Thyroid gland (tissue), 4 donors: ENCODE measurements at regions not wholly inside any gene's neighbourhood (a gene's known extent, or its start where the extent isn't known, plus 50 kb on each side); places are given as distances from the start of the nearest gene placed in this dataset.

Source experiments
- DNase-seq, 2 donors: peaks; one replicate each; pipeline ENCODE4 v3.0.0-alpha.2; 2019
- H3K27ac ChIP-seq, 3 donors: fragments of 200-600 bp; sonication (generic); 1 replicate in 2 of 3; 2 replicates in 1 of 3; pipeline ENCODE4 v1.5.1; 2016 to 2019; ENCODE audit warnings: mild to moderate bottlenecking in 1 of 3, moderate library complexity in 1 of 3
- H3K27me3 ChIP-seq: fragments of 200-600 bp; sonication (generic); one replicate; pipeline ENCODE4 v1.5.1; 2019
- H3K36me3 ChIP-seq, 2 donors: fragments of 200-600 bp; sonication (generic); one replicate each; pipeline ENCODE4 v1.5.1; 2016 to 2019
- H3K4me1 ChIP-seq, 2 donors: fragments of 200-600 bp; sonication (generic); one replicate each; pipeline ENCODE4 v1.5.1; 2017 to 2019
- H3K4me3 ChIP-seq, 3 donors: fragments of 200-600 bp; sonication (generic); replicated peaks in 1 of 3; 1 replicate in 2 of 3; 2 replicates in 1 of 3; pipeline ENCODE4 v1.5.1; 2016; ENCODE audit warnings: mild to moderate bottlenecking in 1 of 3
- H3K9me3 ChIP-seq: fragments of 200-600 bp; sonication (generic); one replicate; pipeline ENCODE4 v1.5.1; 2017
- POLR2A ChIP-seq, 2 donors: fragments of 450-650 bp; IDR thresholded peaks; one replicate each; pipeline ENCODE4 v1.6.1; 2017; ENCODE audit warnings: antibody characterized with exemption in 2 of 2, mild to moderate bottlenecking in 2 of 2, moderate library complexity in 1 of 2
- WGBS, 2 donors: methylation state at CpG; one replicate each; pipeline ENCODE4 v1.1.5; 2017; 5-methylcytosine and 5-hydroxymethylcytosine counted together
- intact Hi-C: fragments of 100-400 bp; cut with DNase I; formaldehyde crosslinking; loops from one replicate; pipeline ENCODE4 v1.15.1; 2023
- TF ChIP-seq, protein P1 (sequence below), 6 experiments: fragments of 200-600 bp in 3 of 6; fragments of 450-650 bp in 3 of 6; sonication (generic) in 3 of 6; IDR thresholded peaks; one replicate each; pipeline ENCODE4 v1.5.1; 2016 to 2019; ENCODE audit warnings: antibody characterized with exemption in 6 of 6, mild to moderate bottlenecking in 2 of 6, inconsistent platforms in 1 of 6, moderate library complexity in 1 of 6

DNA sequence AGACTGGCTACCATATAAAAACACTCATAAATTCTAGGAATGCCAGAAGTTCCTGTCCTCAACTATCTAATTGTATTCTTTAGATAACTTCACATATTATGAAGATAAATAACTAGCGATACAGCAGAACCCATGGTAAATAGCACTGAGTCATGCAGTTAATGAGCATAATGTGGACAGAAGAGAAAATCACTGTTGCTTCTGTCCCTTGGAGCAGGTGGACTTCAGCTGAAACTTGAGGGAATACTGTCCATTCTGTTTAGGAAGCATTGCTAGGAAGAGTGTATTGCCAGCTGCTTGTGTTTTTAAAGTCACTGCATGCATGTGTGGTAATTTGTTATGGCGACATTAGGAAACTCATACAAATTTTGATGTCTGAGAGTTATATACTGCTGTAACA is 854.4 kb downstream of the LTN1 start:
- WGBS, 2 donors: 94 to 95% methylated on average over 2 of the region's 2 CpGs

DNA sequence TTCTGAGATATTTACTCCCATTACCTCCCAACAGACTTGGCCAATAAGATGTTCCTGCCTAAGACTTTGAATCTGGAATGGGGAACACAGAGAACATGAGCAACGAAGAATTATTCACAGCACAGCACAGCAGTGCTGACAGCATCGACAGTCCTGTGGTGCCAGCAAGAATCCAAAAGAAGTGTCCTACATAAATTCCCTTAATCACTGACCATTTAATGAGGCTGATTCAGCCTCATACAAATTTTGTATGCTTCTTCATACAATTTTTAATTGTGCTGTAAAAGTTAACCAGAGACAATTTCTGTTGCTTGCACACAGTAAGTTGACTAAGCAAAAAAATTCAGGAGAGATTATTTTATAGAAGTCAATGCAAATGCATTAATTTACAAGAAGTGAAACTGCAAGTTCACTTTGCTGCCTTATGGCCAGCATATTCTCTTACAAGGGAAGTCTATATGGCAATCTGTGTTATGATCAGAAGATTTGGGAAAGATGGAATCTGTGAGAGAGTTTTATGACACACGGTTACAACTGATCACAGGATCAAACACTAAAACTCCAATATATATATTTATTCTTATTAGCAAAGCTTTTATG is 855.9 kb downstream of the LTN1 start:
- intact Hi-C loops: no loop called here
- H3K9me3 ChIP-seq: no peaks in the 10 kb centered on the region
- DNase-seq: no peak
- H3K27ac ChIP-seq: no peak overlapping the region
- no peaks in the 10 kb centered on the region for H3K27me3 ChIP-seq
- H3K4me1 ChIP-seq: no peaks in the 10 kb centered on the region
- no peaks in the 10 kb centered on the region for H3K36me3 ChIP-seq
- TF ChIP-seq, protein P1, sequence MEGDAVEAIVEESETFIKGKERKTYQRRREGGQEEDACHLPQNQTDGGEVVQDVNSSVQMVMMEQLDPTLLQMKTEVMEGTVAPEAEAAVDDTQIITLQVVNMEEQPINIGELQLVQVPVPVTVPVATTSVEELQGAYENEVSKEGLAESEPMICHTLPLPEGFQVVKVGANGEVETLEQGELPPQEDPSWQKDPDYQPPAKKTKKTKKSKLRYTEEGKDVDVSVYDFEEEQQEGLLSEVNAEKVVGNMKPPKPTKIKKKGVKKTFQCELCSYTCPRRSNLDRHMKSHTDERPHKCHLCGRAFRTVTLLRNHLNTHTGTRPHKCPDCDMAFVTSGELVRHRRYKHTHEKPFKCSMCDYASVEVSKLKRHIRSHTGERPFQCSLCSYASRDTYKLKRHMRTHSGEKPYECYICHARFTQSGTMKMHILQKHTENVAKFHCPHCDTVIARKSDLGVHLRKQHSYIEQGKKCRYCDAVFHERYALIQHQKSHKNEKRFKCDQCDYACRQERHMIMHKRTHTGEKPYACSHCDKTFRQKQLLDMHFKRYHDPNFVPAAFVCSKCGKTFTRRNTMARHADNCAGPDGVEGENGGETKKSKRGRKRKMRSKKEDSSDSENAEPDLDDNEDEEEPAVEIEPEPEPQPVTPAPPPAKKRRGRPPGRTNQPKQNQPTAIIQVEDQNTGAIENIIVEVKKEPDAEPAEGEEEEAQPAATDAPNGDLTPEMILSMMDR (IDR thresholded peaks at IDR 0.05): no peak
- TF ChIP-seq POLR2A (IDR thresholded peaks at IDR 0.05): no peak
- H3K4me3 ChIP-seq: no peak overlapping the region
- 62 to 63% methylated on average over 3 of the region's 3 CpGs for WGBS, 2 donors

More for the DNA sequence above, 854.4 kb downstream of the LTN1 start:
- H3K4me1 ChIP-seq: no peaks in the 10 kb centered on the region
- H3K27me3 ChIP-seq: no peaks in the 10 kb centered on the region
- DNase-seq: no peak
- no peaks in the 10 kb centered on the region for H3K9me3 ChIP-seq
- H3K36me3 ChIP-seq: no peaks in the 10 kb centered on the region
- TF ChIP-seq POLR2A (IDR thresholded peaks at IDR 0.05): no peak
- TF ChIP-seq, protein P1 (IDR thresholded peaks at IDR 0.05): no peak
- no peak overlapping the region for H3K4me3 ChIP-seq
- intact Hi-C loops: no loop called here
- H3K27ac ChIP-seq: no peak overlapping the region

DNA sequence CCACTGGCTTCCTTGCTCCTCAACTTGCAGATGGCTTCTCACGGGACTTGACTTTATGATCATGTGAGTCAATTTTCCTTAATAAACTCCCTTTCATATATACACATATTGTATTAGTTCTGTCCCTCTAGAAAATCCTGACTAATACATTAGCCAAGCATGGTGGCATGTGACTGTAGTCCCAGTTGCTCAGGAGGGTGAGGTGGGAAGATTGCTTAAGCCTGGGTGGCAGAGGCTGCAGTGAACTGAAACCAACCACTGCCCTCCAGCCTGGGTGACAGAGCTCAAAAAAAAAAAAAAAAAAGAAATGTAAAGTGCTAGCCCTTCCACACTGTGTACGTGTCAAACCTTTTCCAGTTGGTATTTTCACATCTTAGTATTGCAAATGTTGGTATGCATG is 857.0 kb downstream of the LTN1 start:
- H3K4me3 ChIP-seq: no peak overlapping the region
- TF ChIP-seq, protein P1 (IDR thresholded peaks at IDR 0.05): no peak
- TF ChIP-seq POLR2A (IDR thresholded peaks at IDR 0.05): no peak
- H3K9me3 ChIP-seq: no peaks in the 10 kb centered on the region
- no peak for DNase-seq
- H3K36me3 ChIP-seq: no peaks in the 10 kb centered on the region
- H3K27ac ChIP-seq: no peak overlapping the region
- 81 to 84% methylated on average over 2 of the region's 2 CpGs for WGBS, 2 donors
- intact Hi-C loops: no loop called here
- H3K27me3 ChIP-seq: no peaks in the 10 kb centered on the region
- no peaks in the 10 kb centered on the region for H3K4me1 ChIP-seq

DNA sequence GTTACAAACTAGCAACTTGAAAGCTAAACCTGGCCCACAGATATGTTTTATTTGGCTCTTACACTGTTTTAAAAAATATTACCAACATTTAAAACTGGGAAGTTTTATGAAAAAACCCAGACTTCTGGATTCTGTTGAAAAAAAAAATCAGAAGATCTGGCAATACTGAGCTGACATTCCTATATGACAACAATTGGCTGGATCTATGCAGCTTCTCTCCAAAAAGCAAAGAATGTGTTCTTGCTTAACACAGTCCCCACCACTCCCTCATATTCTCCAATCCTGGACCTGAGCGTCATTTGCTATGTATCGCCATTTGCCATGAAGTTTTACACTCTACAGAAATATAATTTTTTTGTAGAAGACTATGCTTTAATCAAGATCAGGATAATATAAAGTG is 859.6 kb downstream of the LTN1 start:
- Histone ChIP-seq H3K9me3 (no peaks in the 10 kb centered on the region), H3K27me3 (no peaks in the 10 kb centered on the region), H3K4me1 (no peaks in the 10 kb centered on the region), H3K36me3 (no peaks in the 10 kb centered on the region), H3K27ac (no peak overlapping the region), H3K4me3 (no peak overlapping the region)
- TF ChIP-seq POLR2A (IDR thresholded peaks at IDR 0.05): no peak
- TF ChIP-seq, protein P1 (IDR thresholded peaks at IDR 0.05): no peak
- WGBS, 2 donors: 89 to 96% methylated on average over 2 of the region's 2 CpGs
- DNase-seq: no peak
- intact Hi-C loops: no loop called here

DNA sequence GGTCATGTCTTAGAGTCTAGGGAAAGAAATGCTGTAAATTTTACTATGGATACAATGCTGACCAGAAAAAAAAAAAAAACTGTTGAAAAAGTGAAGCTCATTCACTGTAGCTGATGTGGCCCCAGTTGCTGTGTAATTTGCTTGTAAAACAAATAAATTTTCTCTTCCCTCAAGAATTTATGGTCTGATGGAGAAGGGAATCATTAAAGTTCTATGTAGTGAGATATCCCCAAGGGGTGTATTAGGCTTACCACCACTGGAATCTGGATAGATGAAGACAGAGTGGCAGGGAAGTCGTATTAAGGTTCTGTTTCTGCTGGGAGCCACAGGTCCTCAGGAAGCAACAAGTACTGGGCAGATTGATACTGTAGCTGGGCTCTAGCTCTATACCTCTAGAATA is 860.0 kb downstream of the LTN1 start:
- WGBS, 2 donors: 73 to 89% methylated on average over 1 of the region's 1 CpG
- DNase-seq: no peak
- Histone ChIP-seq H3K4me1 (no peaks in the 10 kb centered on the region), H3K4me3 (no peak overlapping the region), H3K9me3 (no peaks in the 10 kb centered on the region), H3K27me3 (no peaks in the 10 kb centered on the region), H3K27ac (no peak overlapping the region), H3K36me3 (no peaks in the 10 kb centered on the region)
- no peak for TF ChIP-seq POLR2A (IDR thresholded peaks at IDR 0.05)
- TF ChIP-seq, protein P1 (IDR thresholded peaks at IDR 0.05): no peak
- intact Hi-C loops: no loop called here
